HG03159 (cell line): ENCODE measurements at regions not wholly inside any gene's neighbourhood (a gene's known extent, or its start where the extent isn't known, plus 50 kb on each side); places are given as distances from the start of the nearest gene placed in this dataset.
A peak's percentile ranks its signal among the peaks of the same experiment; 100 is the strongest.
"Not testable (repeated sequence)": the region's sequence is repeated elsewhere in the genome, so short reads cannot be mapped to it uniquely, and the experiment has no call there.

Source experiments
- ATAC-seq: cut with Tn5 transposase; IDR thresholded peaks from one replicate; pipeline ENCODE4 v1.9.1; 2021; ENCODE audit warnings: mild to moderate bottlenecking, moderate library complexity; ENCODE audit not compliant: unreplicated experiment

DNA sequence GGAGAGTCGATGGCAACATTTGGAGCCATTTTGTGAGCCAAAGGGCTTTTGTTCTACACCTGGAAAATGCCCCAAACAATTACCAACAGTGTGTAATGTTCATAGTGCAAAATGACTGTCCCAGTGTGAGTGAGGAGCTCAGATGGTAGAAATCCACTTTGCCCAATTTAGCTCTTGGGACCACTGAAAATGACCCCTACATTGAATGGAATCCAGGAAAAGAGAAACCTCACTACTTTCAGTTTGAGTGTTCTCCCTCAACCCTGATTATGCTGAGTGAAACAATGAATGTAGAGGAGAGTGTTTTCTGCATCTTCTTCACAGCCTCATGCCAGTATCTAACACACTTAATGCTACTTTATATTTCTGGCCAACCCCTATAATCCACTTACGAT, 84.9 kb upstream of the NRN1 start:
- ATAC-seq: no peak

DNA sequence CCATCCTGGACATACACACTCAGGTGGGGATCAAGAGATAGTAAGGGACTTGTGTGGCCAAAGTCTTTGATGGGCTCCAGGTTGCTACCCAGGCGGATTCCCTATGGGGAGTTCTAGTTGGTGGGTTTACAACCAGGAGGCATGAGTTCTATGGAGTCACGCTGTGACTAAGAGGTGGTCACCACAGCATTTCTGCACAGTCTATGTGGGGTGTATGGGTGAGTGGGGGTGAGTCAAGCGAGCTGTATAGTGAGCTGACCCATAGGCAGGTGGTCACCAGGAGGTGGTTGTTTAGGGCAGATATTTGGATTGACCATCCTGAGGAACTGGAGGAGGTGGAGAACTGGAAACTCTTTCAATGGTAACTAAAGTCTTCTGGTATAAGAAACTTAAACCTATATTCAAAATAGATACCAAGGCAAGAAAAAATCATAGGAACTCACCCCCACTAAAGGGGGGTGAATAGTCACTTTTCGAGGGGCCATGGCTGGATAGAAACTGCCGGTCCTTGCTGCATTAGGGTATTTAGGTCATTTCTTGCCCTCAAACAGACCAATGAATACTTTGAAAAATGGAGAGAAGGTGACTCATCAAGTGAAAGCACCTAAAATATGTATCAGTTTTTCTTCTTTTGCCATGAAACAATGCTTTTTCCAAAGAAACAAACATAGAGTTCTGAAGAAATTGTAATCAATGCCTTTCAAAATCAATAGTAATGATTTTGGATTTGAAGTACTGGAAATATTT, 84.3 kb upstream of the NRN1 start:
- ATAC-seq: no peak

DNA sequence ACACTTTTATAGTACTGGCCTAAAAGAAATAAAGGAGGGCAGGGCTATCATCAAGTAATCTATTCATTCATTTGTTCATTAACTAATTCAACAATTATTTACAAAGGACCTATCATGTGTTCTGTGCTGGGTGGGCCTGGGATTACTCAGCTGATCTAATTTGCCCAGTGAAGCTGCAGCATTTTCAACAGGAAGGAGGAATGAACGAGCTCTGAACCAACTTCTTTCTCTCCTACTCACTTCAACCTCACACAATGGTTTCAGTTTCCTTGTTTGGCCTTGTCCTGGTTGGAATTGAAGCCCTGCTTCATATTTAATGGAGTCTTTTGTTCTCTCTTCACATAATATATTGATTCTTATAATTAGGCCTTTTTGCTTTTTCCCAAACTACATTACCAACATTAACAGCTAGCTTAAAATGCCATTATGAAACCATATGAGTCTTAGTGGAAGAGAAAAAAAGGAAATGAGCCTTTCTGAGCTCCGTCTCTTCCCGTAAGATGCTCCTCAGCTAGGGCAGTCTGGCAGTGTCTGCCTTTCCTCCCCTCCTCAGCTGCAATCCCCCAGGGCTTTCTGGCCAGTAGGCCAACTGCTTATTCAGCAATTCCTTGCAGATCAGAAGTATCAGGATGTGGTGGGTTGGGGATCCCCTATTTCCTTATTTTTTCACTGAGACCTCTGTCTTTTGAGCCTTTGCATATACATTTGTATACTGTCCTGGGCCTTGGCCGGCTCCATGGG, 79.4 kb upstream of the NRN1 start:
- no peak for ATAC-seq

DNA sequence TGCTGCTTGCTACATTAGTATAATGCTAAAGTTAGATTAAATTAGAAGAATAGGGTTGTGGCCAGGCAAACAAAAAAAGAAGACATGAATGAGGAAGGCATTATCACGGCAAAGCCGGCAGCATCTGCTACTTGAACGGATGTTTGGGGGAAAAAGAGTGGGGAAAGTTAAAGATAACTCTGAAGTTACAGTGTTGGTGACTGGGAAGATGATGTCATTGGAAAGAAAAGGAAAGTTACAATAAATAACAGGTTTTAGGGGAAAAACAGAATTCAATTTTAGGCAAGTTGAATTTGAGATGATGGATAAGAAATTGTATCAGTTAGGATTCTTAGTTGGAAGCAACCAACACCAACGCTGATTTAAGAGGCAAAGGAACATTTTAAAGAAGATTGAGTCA, 74.2 kb upstream of the NRN1 start:
- no peak for ATAC-seq

DNA sequence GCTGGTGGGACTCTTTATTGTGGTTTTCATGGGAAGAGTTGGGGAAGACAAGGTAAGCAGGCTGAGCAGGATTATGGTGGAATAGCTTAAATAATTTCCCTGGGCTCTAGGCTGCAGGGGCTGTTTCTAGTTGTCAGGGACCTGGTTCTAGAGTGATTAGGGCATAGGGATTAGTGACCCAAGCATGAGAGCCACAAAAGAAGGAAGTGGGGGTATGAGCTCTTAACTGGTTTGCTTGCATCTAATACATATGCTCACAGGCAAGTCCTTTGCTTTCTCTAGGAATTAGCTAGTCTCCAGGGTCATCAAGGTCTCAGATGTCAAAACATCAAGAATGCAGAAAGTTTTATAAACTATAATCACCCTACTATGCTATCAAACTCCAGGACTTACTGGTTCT, 67.5 kb upstream of the NRN1 start:
- no peak for ATAC-seq

DNA sequence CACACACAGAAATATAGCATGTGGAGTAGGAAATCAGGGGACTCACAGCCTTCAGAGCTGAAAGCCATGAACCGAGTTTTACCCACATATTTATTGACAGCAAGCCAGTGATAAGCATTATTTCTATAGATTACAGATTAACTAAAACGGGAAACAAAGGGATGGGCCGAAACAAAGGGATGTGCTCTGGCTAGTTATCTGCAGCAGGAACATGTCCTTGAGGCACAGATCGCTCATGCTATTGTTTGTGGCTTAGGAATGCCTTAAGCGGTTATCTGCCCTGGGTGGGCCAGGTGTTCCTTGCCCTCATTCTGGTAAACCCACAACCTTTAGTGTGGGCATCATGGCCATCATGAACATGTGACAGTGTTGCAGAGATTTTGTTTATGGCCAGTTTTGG, 61.4 kb upstream of the NRN1 start:
- not testable (repeated sequence) for ATAC-seq

DNA sequence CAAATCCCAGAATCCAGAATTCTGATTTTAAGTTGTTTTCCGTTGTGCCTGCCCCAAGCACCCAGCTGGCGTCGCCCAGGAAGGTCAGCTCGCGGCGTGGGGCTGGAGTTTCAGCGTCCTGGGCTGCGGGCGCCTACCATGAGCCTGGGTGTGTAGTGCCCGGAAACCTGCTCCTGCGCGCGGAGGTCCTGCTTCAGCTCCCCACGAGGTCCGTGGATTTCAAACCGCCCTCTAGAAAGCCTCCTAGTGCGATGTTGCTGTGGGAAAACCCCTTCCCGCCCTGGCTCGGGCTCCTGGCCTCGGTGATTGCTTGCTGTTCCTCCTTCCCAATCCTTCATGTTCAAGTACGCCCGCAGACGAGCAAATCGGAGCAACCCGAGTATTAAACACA, 51.3 kb upstream of the NRN1 start:
- no peak for ATAC-seq

DNA sequence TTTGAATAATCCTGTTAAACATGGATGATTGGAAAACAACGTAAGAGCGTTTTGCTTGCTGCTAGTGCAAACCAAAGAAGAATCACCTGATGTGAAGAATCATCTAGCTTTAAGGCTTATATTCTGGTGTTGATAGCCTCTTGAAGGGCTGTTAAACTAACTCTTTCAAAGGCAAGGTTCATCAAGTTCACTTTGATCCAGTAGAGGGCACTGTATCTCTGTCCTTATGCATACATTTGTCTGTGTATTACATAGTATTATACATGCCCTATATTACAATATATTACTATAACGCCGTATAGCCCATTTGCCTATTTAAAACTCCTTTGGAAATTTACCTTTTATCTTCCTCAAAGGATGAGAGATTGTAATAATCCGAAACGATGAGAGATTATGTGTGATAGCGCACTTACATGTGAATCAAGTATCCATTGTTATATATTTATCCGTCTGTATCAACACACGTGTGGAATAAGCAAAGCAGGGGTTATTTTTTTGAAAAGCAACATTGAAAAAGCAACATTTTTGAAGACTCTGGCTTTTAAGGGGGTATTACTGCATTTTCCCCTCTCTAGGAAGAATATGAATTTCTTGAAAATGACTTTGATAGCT, 50.8 kb upstream of the NRN1 start:
- ATAC-seq: peak; percentile 54
